WERI-Rb-1 (cell line): ENCODE measurements at regions not wholly inside any gene's neighbourhood (a gene's known extent, or its start where the extent isn't known, plus 50 kb on each side); places are given as distances from the start of the nearest gene placed in this dataset.

Source experiments
- DNase-seq: peaks from one replicate; pipeline ENCODE4 v3.0.0-alpha.2; 2020
- H3K27ac ChIP-seq: fragments of 250-450 bp; sonication (Bioruptor Pico); 2 replicates; pipeline ENCODE4 v1.5.1; 2020; ENCODE audit warnings: mild to moderate bottlenecking, moderate library complexity
- H3K27me3 ChIP-seq: fragments of 250-450 bp; sonication (Bioruptor Pico); 2 replicates; pipeline ENCODE4 v1.5.1; 2021; ENCODE audit warnings: mild to moderate bottlenecking, low read depth, moderate library complexity; ENCODE audit not compliant: insufficient read depth, severe bottlenecking
- H3K36me3 ChIP-seq: fragments of 250-450 bp; sonication (Bioruptor Pico); 2 replicates; pipeline ENCODE4 v1.5.1; 2020; ENCODE audit warnings: mild to moderate bottlenecking, moderate library complexity
- H3K4me3 ChIP-seq: 2 replicates; pipeline ENCODE4 v1.5.1; 2011; ENCODE audit warnings: low read depth, mild to moderate bottlenecking, control low read depth, low read length
- H3K9me3 ChIP-seq: fragments of 250-450 bp; sonication (Bioruptor Pico); 2 replicates; pipeline ENCODE4 v1.5.1; 2021; ENCODE audit warnings: mild to moderate bottlenecking, moderate library complexity; ENCODE audit not compliant: severe bottlenecking
- CTCF ChIP-seq: IDR thresholded peaks from 2 replicates; pipeline ENCODE4 v1.5.1; 2011; ENCODE audit warnings: low read depth, mild to moderate bottlenecking, control low read depth, inconsistent platforms, low read length

DNA sequence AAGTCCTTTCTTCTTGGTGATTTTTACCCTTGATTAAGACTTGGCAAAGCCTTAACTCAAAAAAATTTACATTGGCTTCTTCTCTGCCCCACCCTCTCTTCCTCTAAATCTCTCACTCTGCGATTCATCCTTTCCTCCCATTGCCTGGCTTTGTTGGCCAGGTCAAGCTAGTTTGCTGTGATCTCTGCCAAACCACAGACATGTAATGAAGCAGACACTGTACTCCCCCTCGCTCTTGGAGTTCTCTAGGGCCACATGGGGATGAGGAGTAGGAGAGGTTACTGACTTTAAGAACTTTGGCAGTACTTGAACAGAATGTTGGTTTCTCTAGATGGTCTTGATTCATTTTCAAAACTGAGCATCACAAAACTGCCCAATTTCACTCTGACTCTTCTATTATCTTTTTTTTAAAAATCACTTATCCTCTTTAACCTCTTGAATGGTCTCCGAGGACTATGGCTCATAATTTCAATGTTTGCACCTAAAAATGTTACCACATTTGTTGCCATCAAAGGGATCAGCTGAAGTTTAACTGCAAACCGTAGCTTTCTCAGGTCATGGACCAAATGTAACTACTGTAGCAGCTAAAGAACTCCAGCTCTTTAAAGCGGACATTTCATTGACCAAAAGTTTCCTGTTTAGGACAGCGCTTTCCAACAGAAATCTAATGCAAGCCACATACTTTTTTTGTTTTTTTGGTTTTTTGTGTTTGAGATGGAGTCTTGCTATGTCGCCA lies 62.7 kb upstream of the IPO9 start:
- Histone ChIP-seq H3K27me3 (no peaks in the 10 kb centered on the region), H3K9me3 (peaks cover 7% of the 10 kb centered on the region), H3K4me3 (no peak overlapping the region), H3K36me3 (no peaks in the 10 kb centered on the region), H3K27ac (no peak overlapping the region)
- no peak for DNase-seq
- TF ChIP-seq CTCF = no peak

GRCh38 chr1:201767339-201767738 lies 61.6 kb upstream of the IPO9 start:
- no peak for DNase-seq
- Histone ChIP-seq H3K27ac (no peak overlapping the region), H3K4me3 (no peak overlapping the region), H3K27me3 (no peaks in the 10 kb centered on the region), H3K36me3 (no peaks in the 10 kb centered on the region), H3K9me3 (peaks cover 17% of the 10 kb centered on the region)
- no peak for TF ChIP-seq CTCF

DNA sequence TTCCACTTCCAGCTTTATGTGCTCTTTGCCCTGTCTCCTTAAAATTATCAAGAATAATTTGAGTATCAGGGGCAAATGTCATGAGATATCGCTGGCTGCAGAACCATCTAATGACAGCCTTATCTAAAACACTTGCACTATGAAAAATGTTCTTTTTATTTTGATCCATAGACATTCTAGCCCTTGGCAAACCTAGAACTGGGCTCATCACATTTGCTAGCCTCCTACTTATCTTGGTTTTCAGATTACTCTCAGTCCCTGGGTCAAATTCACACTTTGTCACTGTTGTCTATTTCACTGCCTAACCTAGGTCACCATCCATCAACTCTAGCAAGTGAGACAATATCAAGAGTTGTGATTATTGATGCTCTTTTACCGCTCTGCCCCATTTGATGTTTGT lies 59.9 kb upstream of the IPO9 start:
- DNase-seq = no peak
- Histone ChIP-seq H3K36me3 (no peaks in the 10 kb centered on the region), H3K9me3 (peaks cover 19% of the 10 kb centered on the region), H3K27ac (no peak overlapping the region), H3K4me3 (no peak overlapping the region), H3K27me3 (no peaks in the 10 kb centered on the region)
- no peak for TF ChIP-seq CTCF

GRCh38 chr1:201769966-201770365 lies 59.0 kb upstream of the IPO9 start:
- no peak for TF ChIP-seq CTCF
- peaks cover 19% of the 10 kb centered on the region for H3K9me3 ChIP-seq
- no peak overlapping the region for H3K4me3 ChIP-seq
- DNase-seq = no peak
- no peaks in the 10 kb centered on the region for H3K27me3 ChIP-seq
- no peaks in the 10 kb centered on the region for H3K36me3 ChIP-seq
- H3K27ac ChIP-seq = no peak overlapping the region

DNA sequence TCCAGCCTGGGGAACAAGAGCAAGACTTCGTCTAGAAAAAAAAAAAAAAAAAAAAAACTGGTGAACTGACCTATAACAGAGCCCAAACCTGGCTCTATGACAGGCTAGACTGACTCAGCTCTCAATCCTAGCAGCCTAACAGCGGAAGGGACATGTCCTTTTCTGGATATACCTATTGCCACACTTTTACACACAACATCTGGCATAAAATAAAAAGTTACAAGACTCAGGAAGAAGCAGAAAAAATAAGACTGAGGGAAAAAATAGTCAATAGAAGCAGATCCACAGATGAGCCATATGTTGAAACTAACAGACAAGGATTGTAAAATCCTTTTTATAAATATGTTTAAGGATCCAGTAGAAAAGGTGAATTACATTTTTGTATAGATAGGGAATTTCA lies 57.5 kb upstream of the IPO9 start:
- no peak for DNase-seq
- Histone ChIP-seq H3K4me3 (no peak overlapping the region), H3K27ac (no peak overlapping the region), H3K36me3 (no peaks in the 10 kb centered on the region), H3K9me3 (peaks cover 19% of the 10 kb centered on the region), H3K27me3 (no peaks in the 10 kb centered on the region)
- TF ChIP-seq CTCF = no peak

DNA sequence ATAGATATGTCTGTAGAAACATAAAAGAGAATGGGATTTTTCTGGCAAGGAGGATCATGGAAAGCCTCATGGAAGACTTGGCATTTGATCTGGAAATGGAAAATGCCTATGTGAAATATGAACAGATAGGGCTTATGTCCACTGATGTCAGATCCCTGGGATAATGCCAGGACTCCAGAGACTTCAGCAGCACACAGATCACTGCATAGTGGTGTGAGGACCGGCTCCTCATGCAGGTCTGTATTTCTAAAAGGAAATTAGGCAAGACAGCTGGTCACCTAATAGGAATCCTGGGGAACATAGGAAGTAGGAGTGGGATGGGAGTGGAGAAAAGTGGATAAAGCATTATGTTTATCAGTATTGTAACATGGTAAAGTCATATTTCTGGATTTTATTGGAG lies 56.8 kb upstream of the IPO9 start:
- H3K36me3 ChIP-seq = no peaks in the 10 kb centered on the region
- H3K27ac ChIP-seq = no peak overlapping the region

More for the DNA sequence above, 56.8 kb upstream of the IPO9 start:
- Histone ChIP-seq H3K9me3 (peaks cover 19% of the 10 kb centered on the region), H3K27me3 (no peaks in the 10 kb centered on the region), H3K4me3 (no peak overlapping the region)
- no peak for DNase-seq
- no peak for TF ChIP-seq CTCF
